ENCODE measurements at regions not wholly inside any gene's neighbourhood (a gene's known extent, or its start where the extent isn't known, plus 50 kb on each side); places are given as distances from the start of the nearest gene placed in this dataset.

- TF ChIP-seq CTCF (IDR thresholded peaks at IDR 0.05; ENCODE audit: insufficient read depth, low read length, severe bottlenecking) = no peak
- no peak for DNase-seq (ENCODE audit: low read depth)
- Histone ChIP-seq H3K4me3 (ENCODE audit: low read depth, low read length) (no peak overlapping the region), H3K36me3 (ENCODE audit: control insufficient read depth, insufficient read depth, low read length) (no peaks in the 10 kb centered on the region), H3K27me3 (ENCODE audit: control insufficient read depth, insufficient read depth, low read length) (no peaks in the 10 kb centered on the region)
- FAIRE-seq = no peak
Observed at GRCh38 chr9:87443006-87443405, 54.7 kb upstream of the DAPK1 start.

DNA sequence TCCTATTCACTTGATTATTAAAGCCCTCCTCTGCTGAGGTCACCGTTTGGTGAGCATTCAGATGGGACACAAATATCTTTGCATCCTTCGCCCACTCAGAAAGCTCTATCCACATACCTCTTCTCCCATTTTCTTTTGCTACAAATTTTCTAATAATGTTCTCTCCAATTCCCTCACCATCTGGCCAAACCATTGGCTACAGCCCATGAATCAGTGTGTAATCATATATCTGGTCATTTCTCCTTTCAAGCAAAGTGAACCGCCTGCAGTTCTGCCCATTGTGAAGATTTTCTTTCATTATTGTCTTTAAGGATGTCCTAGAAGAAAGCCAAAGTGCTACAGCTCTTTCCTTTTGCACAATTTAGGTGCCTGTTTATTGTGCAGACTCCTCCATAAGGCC lies 54.2 kb upstream of the DAPK1 start:
- Histone ChIP-seq H3K4me3 (ENCODE audit: low read depth, low read length) (no peak overlapping the region), H3K27me3 (ENCODE audit: control insufficient read depth, insufficient read depth, low read length) (no peaks in the 10 kb centered on the region), H3K36me3 (ENCODE audit: control insufficient read depth, insufficient read depth, low read length) (no peaks in the 10 kb centered on the region)
- FAIRE-seq (no peak), DNase-seq (ENCODE audit: low read depth) (no peak)
- TF ChIP-seq CTCF (IDR thresholded peaks at IDR 0.05; ENCODE audit: insufficient read depth, low read length, severe bottlenecking) = no peak

DNA sequence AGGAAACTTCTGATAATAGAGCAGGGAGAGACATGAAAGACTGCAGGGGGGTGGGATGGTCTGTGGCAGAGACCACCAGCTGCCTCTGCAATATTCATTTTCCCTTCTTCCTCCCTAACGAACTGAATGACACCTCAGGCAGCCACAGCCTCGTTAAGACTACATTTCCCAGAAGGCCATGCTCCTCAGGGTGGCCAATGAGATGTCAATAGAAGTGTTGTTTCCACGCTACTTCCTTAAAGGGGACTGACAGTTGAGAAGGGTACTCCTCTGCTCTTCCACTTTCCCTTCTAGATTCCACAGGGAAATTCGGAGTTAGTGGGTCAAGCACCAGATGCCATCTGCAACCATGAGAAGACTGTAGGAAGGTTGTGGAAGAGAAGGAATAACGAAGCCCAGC lies 52.0 kb upstream of the DAPK1 start:
- no peak for TF ChIP-seq CTCF (IDR thresholded peaks at IDR 0.05; ENCODE audit: insufficient read depth, low read length, severe bottlenecking)
- FAIRE-seq (no peak), DNase-seq (ENCODE audit: low read depth) (peak; percentile 8)
- Histone ChIP-seq H3K36me3 (ENCODE audit: control insufficient read depth, insufficient read depth, low read length) (no peaks in the 10 kb centered on the region), H3K27me3 (ENCODE audit: control insufficient read depth, insufficient read depth, low read length) (no peaks in the 10 kb centered on the region), H3K4me3 (ENCODE audit: low read depth, low read length) (no peak overlapping the region)

DNA sequence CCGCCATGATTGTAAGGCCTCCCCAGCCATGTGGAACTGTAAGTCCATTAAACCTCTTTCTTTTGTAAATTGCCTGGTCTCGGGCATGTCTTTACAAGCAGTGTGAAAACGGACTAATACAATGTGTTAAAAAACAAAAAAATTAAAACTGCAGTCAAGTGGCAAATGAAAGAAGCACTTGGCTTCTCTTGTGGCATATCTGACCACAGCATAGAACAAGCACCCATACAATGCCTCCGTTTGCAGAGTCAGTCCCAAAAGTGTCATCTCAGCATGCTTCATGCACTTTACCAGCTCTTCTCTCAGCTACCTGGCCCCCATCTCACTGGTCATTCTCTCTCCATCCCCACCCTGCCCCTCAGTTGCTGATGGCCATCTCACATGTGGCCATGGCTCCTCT lies 51.1 kb upstream of the DAPK1 start:
- FAIRE-seq (peak; percentile 23), DNase-seq (ENCODE audit: low read depth) (no peak)
- no peak for TF ChIP-seq CTCF (IDR thresholded peaks at IDR 0.05; ENCODE audit: insufficient read depth, low read length, severe bottlenecking)
- Histone ChIP-seq H3K36me3 (ENCODE audit: control insufficient read depth, insufficient read depth, low read length) (no peaks in the 10 kb centered on the region), H3K4me3 (ENCODE audit: low read depth, low read length) (no peak overlapping the region), H3K27me3 (ENCODE audit: control insufficient read depth, insufficient read depth, low read length) (no peaks in the 10 kb centered on the region)

DNA sequence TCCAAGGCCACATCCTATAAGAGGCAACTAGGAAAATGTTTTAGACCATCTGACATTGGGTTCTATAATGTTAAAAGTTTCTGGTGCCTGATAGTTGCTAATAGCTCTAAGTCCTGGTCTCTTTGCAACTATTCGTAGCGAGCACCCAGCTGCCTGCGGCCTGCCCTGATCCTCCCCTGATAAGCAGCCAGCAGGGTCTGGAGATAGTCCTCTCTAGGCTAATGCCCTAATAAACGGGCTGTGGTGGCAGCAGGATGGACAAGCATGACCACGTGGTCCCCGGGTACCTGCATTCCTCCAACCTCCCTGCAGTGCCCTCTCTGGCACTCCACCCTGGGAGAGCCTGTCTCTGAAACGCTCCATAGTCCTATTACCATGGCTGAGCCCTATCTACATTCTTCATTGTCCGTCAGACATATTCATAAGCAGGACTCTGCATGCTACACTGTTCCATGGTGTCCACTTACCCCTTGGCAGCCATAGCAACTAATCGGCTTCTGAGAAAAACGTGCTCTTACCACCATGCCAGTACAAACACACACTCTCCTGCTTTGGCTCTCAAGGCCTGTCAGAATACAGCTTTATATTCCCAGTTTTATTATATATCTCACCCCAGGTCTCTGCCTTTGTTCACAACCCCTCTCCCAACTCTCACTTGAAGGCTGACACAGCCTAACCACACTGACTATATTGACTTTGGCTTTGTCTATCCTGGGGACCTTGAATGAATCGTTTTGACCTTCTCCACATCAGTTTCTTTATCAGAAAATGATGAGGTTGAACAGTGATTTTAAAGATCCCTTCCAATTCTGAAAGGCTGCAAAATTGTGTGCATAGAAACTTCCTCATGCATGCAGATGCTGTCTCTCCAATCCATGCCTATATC lies 49.9 kb upstream of the DAPK1 start:
- TF ChIP-seq CTCF (IDR thresholded peaks at IDR 0.05; ENCODE audit: insufficient read depth, low read length, severe bottlenecking) = no peak
- no peak overlapping the region for H3K4me3 ChIP-seq (ENCODE audit: low read depth, low read length)
- DNase-seq (ENCODE audit: low read depth) (no peak), FAIRE-seq (no peak)
- no peaks in the 10 kb centered on the region for H3K27me3 ChIP-seq (ENCODE audit: control insufficient read depth, insufficient read depth, low read length)
- no peaks in the 10 kb centered on the region for H3K36me3 ChIP-seq (ENCODE audit: control insufficient read depth, insufficient read depth, low read length)
